Iris pigment epithelial cell (primary cell): ENCODE measurements at regions not wholly inside any gene's neighbourhood (a gene's known extent, or its start where the extent isn't known, plus 50 kb on each side); places are given as distances from the start of the nearest gene placed in this dataset.
A peak's percentile ranks its signal among the peaks of the same experiment; 100 is the strongest.

Source experiments
- DNase-seq: peaks from one replicate; pipeline ENCODE4 v3.0.0-alpha.2; 2011; ENCODE audit warnings: low read depth

DNA sequence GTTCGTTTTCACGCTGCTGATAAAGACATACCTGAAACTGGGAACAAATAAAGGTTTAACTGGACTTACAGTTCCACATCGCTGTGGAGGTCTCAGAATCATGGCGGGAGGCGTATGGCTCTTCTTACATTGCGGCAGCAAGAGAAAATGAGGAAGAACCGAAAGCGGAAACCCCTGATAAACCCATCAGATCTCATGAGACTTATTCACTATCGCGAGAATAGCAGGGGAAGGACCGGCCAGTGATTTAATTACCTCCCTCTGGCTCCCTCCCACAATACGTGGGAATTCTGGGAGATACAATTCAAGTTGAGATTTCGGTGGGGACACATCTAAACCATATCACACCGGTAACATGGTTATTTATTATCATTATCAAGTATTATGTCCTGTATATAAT, 2204.5 kb downstream of the ARAP2 start:
- DNase-seq: no peak

DNA sequence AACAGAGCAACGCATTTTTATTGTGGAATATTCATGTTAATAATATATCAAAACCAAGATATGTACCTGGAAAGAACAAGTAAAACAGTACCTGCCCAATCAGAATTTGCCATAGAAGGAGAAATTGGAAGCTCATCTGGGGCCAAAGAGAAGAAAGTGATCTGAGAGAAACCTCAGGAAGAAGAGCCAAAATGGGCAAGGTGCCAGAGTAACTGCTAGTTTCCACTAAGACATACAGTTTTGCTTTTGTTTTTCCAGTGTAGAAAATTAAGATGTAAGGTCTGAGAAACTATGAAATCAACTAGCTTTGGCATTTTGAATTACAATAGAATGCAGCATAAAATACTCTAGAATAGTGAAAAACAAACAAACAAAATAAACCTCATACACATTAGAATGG, 2201.2 kb downstream of the ARAP2 start:
- DNase-seq: peak; percentile 12

DNA sequence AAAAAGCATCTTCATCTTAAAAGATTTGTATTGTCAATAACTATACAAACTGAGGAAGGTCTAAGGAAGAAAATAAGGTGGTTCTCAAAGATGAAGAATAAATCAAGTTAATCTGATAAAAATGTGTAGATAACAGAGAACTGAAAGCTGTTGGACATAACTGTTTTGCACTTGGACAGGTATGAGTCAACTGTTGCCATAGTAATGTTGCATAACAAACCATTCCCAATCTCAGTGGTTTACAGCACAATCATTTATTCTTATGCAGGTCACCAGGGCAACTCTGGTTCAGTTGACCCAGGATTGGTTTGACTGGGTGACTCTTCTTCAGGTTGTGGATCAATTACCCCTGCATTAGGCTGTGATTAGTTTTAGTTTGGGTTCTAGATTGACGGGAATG, 2197.7 kb downstream of the ARAP2 start:
- peak; percentile 79 for DNase-seq

DNA sequence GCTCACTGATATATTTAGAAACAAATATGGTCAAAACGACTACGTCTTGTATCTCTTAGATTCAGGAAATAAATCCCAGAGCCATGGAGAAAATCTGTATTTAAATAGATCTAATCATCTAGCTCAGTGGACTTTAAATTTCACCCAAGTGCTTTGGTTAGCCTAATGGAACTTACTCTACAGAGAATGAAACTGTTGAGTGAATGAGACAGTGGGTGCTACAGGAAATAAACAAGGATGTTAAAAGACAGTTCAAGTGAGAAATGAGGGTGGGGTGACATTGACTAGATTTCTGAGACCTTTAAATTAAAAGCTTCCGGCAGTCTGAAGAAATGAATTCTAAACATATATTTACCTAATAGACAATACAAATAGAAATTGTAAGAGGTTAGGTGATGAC, 2197.0 kb downstream of the ARAP2 start:
- DNase-seq: no peak

DNA sequence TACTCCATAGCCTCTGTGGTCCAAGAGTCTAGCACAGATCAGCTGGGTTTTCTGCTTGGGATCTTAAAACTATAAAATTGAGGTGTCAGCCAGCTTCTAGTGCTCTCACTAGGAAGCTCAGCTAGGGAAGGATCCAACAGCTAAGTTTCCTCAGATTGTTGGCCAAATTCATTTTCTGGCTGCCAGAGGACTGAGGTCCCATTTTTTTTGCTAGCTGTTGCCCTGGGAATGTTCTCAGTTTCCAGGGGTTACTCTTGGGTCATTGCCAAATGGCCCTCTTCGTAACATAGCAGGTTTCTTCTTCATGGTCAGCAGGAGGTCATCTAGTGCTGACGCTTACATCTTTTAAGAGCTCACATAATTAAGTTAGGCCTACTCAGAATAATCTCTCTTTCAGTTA, 2178.2 kb downstream of the ARAP2 start:
- no peak for DNase-seq

DNA sequence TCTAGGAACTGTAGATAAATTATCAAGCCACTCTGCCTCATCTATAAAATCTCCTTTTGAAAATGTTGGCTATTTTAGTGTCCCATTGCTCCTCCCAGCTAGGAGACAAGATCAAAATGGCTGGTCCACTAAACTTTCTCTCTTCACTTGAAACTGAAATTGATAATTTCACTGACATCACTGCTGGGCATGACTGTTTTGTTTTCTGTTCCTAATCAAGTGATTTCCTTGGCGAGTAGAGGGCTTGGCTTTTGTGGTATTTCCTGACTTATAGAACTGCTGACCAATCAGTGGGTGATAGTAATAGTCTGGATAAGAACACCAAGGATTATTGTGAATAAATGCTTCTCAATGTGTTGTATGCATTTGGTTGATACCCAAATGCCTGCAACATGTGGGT, 2152.9 kb downstream of the ARAP2 start:
- DNase-seq: peak; percentile 48

DNA sequence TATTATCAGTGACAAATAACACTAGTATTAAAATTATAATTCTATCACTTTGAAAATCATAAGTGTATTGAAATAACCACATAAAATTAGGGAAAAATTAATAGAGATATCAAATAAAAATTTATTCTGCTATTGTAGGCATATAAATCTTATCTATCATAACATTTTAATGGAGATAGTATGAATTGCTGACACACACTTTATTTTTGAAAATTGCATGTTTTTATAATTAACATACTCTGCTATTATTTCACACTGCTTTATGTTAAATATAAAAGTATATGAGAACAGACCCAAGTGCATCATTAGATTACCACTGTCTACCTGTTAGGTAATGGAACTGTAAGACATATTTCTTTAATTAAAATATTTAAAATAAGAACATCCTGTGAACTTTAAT, 2150.2 kb downstream of the ARAP2 start:
- DNase-seq: no peak

DNA sequence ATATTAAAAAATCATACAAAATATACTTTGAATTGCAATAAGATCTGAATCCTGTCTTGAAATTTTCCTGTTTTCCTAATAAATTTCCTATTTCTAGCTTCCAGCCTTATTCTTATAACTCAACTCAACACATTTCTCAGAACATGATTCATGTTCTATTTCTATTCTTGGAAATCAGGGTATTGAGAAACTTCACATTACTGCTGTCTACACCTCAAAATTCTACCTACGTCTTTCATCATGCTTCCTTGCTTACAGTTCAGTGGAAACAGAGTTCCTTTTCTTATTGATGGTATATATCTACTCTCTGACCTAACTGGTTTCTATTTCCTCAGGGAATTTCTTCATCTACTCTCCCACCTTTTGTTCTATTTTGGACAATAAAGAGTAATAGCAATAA, 2139.0 kb downstream of the ARAP2 start:
- peak; percentile 52 for DNase-seq

DNA sequence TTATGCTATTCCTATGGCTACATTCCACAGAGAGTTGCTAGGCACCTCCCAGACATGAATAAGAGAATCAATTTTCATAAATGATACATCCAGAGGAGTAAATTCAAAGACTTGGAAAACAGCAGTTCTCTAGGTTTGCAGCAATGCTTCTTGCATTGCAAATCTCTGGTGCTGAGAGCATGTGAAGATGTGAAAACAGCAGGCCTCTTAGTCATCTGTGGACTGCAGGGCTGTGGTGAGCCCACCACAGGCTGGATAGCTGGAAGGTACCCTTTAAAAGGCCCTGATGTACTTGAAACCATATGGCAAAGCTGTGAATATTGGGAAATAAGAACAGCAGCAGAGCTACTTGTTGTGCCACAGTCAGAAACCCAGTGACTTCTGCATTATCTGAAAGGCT, 2135.9 kb downstream of the ARAP2 start:
- DNase-seq: peak; percentile 68

DNA sequence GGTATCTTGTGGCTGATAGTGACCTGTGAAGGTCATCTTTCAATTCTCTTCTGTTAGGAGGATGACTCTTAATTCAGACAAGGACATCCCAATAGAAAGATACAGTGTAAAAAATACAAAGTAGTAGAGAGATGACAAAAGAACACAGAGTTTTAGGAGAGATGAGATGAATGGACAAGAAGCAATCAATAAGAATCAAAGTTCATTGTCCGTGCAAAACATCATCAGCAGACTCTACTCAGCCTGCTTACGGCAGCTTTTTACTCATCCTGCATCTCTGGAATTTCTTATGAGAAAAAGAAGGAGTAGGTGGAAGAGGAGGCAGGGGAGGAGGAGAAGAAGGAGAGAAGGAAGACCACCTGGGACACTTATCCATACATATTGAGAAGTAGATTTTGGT, 2131.7 kb downstream of the ARAP2 start:
- no peak for DNase-seq

DNA sequence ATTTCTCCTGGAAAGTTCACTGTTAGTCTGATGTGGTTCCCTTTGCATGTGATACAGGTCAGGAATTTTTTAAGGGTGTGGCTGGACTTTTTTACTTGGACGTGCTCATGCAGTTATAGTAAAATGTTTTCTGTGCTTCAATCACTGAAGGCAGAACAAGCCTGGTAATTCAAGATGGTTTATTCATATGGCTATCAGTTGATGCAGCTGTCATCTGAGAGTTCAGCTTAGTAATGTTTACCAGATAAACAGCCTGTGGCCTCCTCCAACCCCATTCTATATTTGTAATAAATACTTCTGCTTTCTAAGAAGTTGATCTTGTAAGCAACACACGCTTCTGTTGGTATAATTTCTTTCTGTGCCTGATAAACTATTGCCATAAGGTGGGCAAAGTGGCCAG, 2105.9 kb downstream of the ARAP2 start:
- no peak for DNase-seq

DNA sequence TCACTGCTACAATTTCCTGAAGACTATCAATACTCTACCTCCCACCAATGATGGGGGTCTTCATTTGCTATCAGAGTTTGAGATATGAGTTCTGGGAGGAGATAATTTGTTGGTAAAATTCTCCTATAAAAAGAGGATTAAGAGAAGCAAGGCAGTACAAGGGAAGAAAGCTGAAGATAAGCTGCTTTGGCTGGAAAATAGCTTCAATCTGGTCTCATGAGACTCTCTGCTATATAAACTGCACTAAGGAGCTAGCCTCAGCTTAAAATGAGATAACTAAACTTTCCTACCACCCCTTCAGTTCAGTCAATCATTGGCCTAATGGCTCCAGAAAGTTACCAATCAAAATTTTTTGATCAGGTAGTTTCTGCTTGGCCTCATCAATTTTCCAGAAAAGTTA, 2105.0 kb downstream of the ARAP2 start:
- DNase-seq: no peak

DNA sequence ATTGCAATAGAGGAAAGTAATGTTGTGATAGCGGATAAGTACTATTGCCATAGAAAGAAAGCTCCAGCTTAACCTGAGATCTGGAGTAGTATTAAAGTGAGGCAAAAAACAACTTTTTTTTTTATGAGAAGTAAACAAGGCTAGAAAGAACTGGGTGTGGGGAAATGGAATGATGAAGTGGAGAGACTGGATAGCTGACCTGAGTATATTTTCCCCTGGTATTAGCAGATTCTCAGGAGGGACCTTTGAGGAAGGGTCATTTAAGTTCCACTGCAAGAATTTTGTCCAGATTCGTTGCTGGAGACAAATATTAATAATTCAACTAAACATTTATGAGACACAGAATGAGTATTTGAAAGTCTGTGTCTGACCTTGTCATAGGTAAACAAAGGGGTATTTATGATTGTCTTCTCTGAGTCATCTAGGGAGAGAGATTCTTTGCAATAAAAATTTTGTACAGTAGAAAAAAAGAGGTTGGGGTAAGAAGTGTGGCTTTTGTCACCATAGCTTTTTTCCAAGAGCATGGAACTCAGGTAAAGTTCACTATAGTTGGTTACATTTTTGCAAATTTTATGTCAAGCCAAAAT, 2095.9 kb downstream of the ARAP2 start:
- DNase-seq: peak; percentile 3

DNA sequence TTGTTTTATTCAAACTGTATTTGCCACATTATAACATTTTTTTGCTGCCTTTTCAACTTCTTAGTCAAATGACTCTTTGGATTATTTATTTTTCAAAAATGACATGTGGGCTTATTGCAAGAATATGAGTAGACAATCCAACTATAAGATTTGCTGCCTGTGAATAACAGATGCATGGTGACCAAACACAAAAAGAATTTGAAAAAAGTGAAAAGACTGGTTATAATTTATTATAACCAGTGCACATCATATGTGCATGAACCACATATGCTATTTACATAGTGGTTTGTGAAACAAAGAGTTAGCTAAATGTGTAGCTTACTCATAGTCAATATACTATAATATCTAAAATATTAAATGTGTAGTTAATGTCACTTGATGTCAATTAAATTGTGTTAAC, 2086.8 kb downstream of the ARAP2 start:
- peak; percentile 30 for DNase-seq

DNA sequence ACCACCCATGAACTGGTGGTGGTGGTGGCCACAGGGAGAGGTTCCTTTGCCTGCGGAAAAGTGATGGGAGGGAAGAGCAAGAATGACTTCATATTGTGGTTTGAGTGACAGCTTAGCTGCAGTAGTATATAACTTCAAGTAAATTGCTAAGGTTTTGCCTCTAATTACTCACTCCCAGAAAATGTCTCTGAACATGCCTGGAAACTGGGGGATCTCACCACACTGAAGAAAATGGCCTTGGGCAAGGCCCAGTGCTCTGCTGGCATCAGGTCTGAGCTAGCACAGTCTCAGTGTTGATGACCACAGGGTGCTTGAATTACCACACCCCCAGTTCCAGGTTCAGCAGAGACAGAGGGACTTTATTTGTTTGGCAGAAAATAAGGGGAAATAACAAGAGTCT, 2085.4 kb downstream of the ARAP2 start:
- peak; percentile 37 for DNase-seq

DNA sequence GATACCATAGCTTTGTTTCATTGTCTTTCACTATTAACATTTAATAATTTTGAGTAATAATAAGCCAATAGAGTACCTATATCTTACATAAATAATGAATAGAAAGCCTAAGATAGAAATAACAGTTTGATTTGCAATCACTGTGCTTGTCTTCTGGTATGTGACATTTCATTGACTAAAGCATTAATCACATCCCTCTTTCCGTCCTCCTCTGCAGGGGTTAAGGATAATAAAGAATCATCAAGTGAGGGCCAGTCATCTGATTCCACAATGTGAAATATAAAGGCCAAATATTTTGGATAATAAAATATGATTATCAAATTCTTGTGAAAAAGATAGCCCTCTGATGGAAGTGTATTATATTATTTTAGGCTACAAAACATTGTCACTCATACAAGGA, 2073.4 kb downstream of the ARAP2 start:
- DNase-seq: peak; percentile 59

DNA sequence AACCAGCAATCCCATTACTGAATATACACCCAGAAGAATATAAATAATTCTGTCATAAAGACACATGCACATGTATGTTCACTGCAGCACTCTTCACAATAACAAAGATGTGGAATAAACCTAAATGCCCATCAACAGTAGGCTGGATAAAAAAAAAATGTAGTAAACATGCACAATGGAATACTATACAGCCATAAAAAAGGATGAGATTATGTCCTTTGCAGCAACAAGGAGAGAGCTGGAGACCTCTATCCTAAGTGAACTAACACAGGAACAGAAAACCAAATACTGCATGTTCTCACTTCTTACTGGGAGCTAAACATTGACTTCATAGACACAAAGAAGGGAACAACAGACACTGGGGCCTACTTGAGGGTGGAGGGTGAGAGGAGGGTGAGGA, 2067.7 kb downstream of the ARAP2 start:
- DNase-seq: no peak

DNA sequence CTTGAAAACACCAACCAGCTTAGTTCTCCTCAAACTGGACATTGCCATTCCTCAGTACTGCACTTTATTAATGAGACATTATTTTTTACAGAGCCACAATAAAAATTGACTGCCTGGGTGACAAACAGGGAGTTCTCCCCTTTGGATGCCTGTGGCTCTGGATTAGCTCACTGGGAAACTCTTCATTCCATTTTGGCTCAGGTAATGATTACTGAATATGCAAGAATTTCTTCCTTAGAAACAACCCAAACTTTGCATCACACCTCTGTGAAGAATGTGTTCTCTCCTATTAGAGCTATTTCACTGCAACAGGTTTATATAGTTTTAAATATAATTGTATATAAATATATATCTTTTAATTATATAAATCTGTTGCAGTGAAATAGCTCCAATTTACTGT, 2065.8 kb downstream of the ARAP2 start:
- no peak for DNase-seq

DNA sequence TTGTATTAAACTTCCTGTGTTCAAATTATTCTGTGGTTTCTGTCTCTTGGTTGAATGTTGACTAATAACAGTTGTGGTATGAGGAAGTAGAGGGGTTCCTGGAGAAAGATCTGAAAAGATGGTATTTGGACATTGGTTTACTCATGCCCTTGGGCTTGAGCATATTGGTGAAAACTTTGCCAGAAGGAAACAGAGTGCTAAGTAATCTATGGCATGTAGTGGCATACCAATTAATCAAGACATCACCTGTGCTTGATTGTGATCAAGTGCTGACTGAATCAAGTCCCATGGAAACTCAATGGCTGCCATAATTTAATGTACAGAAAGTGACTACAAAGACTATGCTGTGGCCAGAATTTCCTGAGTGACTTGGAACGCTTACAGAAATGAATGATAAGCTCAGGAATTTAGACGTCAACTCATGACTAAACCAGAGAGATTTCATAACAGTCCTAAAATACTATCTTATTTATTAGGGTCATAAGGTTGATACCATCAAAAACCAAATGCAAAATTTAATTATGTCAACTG, 2062.9 kb downstream of the ARAP2 start:
- peak; percentile 92 for DNase-seq

DNA sequence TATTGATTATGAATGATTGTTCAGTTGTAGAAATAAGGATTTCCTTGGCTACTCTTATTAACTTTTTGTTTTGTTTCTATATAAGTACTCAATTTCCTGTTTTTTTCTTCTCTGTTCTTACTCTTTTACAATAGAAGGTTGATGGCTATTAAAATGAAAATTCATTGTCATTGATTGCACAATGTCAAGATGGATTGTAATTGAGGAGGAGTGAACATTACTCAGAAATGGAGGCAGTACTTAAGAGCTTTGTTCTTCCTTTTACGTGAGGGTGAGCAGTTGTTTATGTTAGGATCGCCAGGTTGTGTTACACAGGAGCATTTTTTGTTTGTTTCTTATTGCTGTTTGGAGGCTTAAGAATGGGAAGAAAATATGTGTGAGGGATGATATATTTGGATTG, 2062.4 kb downstream of the ARAP2 start:
- DNase-seq: peak; percentile 79

DNA sequence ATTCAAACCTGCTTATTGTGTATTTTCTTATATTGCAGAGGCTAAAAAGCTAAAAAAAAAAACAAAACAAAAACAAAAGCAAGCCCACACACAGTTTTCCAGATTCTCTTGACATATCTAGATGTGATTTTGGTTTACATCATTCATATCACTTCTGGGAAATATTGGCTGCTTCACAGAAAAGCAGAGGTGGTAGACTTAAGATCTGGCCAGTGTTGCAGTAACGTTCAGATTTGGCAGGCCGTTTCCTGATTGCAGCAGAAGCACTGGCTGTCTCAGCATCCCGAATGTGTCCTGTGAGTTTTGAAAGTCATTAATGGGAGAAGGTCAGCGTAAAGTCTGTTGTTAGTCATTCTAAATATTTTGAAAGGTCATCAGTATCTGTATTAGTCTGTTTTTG, 2062.0 kb downstream of the ARAP2 start:
- peak; percentile 81 for DNase-seq

DNA sequence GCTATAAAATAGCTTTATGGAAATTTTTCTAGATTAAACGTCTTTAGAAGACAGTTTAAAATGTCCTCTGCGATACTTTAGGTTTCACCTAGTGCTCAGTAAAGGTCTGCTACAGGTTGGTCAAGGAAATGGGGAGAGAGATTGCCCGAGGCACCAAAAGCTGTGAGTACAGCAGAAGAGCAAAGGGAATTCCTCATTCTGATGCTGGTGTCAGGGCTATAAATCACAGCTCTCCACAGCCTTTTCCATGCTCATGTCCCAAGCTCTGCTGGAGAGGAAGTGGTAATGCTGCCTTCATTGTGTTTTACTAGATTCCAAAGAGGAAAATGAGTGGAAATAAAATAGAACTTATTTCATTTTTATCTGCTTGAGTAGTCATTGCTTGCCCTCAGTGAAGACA, 2060.4 kb downstream of the ARAP2 start:
- DNase-seq: no peak

DNA sequence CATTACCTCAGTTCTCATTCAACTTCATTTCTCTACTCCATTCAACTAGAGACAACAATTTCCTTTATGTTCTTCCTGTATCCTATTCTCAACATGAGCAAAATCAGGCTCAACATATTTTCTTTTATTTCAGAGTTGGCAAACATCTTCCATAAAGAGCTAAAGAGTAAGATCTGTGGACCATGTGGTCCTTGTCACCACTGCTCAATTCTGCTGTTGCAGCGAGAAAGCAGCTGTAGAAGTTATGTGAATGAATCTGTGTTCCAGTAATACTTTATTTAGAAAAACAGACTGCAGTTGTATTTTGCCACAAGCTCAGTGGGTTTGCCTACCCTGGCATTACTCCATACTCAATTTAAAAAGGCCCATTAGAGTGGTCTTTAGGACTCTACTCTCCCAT, 2057.3 kb downstream of the ARAP2 start:
- no peak for DNase-seq

DNA sequence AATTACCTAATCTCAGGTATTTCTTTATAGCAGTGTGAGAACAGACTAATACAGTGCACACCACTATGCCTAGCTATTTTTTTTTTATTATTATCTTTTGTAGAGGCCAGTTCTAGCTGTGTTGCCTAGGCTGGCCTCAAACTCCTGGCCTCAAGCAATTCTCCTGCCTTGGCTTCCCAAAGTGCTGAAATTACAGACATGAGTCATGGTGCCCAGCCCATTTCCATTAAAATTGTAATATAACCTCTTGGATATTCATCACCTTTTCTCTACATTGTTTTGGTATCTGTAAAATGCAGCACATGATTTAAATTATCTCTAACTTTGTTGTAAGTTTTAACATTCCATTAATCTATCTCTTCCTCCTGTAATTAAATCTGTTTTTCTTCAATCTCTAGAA, 2052.9 kb downstream of the ARAP2 start:
- DNase-seq: no peak
